K562 (cell line): ENCODE measurements at regions not wholly inside any gene's neighbourhood (a gene's known extent, or its start where the extent isn't known, plus 50 kb on each side); places are given as distances from the start of the nearest gene placed in this dataset.

Source experiments
- ATAC-seq: fragments of 200-7000 bp; cut with Tn5 transposase; 3 replicates; pipeline ENCODE4 v1.9.1; 2020; ENCODE audit warnings: moderate library complexity
- BruUV-seq: library from RNA; stranded (reverse); fragments of 400-500 nt; replicated peaks from 2 replicates; lab custom pipeline; 2021; lab: Mats Ljungman, UMichigan
- CTCF ChIA-PET: fragments of 300-600 bp; formaldehyde crosslinking; extraction: SDS; loops from one replicate; lab custom pipeline; 2021; ENCODE audit warnings: low intra/inter-chr PET ratio; lab: Yijun Ruan, JAX
- POLR2A ChIA-PET: fragments of 300-600, 350-650 bp; sonication (Branson Sonifier 250); formaldehyde crosslinking; extraction: SDS; loops from one replicate; lab custom pipeline; 2021; ENCODE audit warnings: antibody characterized with exemption, inconsistent platforms; lab: Yijun Ruan, JAX
- DNase-seq, 4 experiments: peaks; one replicate each; pipeline versions ENCODE4 v3.0.0 to v3.0.0-alpha.2; 2011 to 2018; ENCODE audit warnings: low spot score in 3 of 4, mixed read lengths in 3 of 4; ENCODE audit errors: extremely low read depth in 1 of 4
- FAIRE-seq: peaks from 2 replicates; lab custom pipeline; 2011; peaks lifted over from hg19 to GRCh38; lab: Jason Lieb, UNC
- H2AFZ ChIP-seq: 2 replicates; pipeline ENCODE4 v1.6.0; 2011; ENCODE audit warnings: low read depth, low read length, control low read depth, inconsistent platforms
- H3K27ac ChIP-seq: fragments of 200-600 bp; 3 replicates; pipeline ENCODE4 v1.8.0; 2011; ENCODE audit warnings: low read depth, mild to moderate bottlenecking, control low read depth, inconsistent platforms, low read length, moderate library complexity, mixed read lengths; ENCODE audit errors: extremely low read depth
- H3K27me3 ChIP-seq, 2 experiments: fragments of 300-600 bp in 1 of 2; 2 replicates in 1 of 2; 3 replicates in 1 of 2; pipeline versions ENCODE4 v1.6.0 to v1.8.0; 2011; ENCODE audit warnings: inconsistent platforms in 2 of 2, low read length in 2 of 2, mild to moderate bottlenecking in 1 of 2, mixed read lengths in 1 of 2, moderate library complexity in 1 of 2; ENCODE audit not compliant: control insufficient read depth in 2 of 2, insufficient read depth in 2 of 2
- H3K36me3 ChIP-seq: fragments of 300-600 bp; 3 replicates; pipeline ENCODE4 v1.8.0; 2011; ENCODE audit warnings: mild to moderate bottlenecking, low read length, inconsistent platforms; ENCODE audit not compliant: control insufficient read depth, insufficient read depth
- H3K4me1 ChIP-seq, 2 experiments: fragments of 200-600 bp in 1 of 2; replicated peaks in 1 of 2; 2 replicates in 1 of 2; 3 replicates in 1 of 2; pipeline versions ENCODE4 v1.5.1 to v1.8.0; 2011; ENCODE audit warnings: inconsistent platforms in 2 of 2, low read length in 2 of 2, mild to moderate bottlenecking in 1 of 2, mixed read lengths in 1 of 2, moderate library complexity in 1 of 2; ENCODE audit not compliant: control insufficient read depth in 2 of 2, insufficient read depth in 2 of 2
- H3K4me2 ChIP-seq: 2 replicates; pipeline ENCODE4 v1.6.1; 2011; ENCODE audit warnings: low read length, control low read depth, inconsistent platforms, mixed read lengths; ENCODE audit not compliant: insufficient read depth
- H3K4me3 ChIP-seq: fragments of 200-600 bp; sonication (generic), shearing (Covaris generic); 2 replicates; pipeline ENCODE4 v1.5.1; 2016; ENCODE audit warnings: control low read depth, inconsistent platforms
- H3K79me2 ChIP-seq: fragments of 200-600 bp; 3 replicates; pipeline ENCODE4 v1.8.0; 2011; ENCODE audit warnings: low read length, inconsistent platforms; ENCODE audit not compliant: control insufficient read depth, insufficient read depth
- H3K9ac ChIP-seq, 2 experiments: 2 replicates each; pipeline versions ENCODE4 v1.6.0 to v1.6.1; 2011; ENCODE audit warnings: low read depth in 2 of 2, low read length in 2 of 2, control low read depth in 1 of 2, inconsistent platforms in 1 of 2, mild to moderate bottlenecking in 1 of 2, mixed read lengths in 1 of 2; ENCODE audit not compliant: insufficient read depth in 1 of 2
- H3K9me1 ChIP-seq: one replicate; pipeline ENCODE4 v1.6.0; 2011; ENCODE audit warnings: inconsistent platforms, mild to moderate bottlenecking, low read length, moderate library complexity; ENCODE audit not compliant: control insufficient read depth, insufficient read depth
- H3K9me3 ChIP-seq: replicated peaks from 2 replicates; pipeline ENCODE4 v1.5.1; 2011; ENCODE audit warnings: low read depth, low read length, inconsistent platforms; ENCODE audit not compliant: control insufficient read depth, insufficient read depth
- H4K20me1 ChIP-seq: replicated peaks from 2 replicates; pipeline ENCODE4 v1.6.1; 2011; ENCODE audit warnings: low read length, inconsistent platforms, mixed read lengths; ENCODE audit not compliant: control insufficient read depth, insufficient read depth
- CUX1 ChIP-seq: fragments of 200-800 bp; sonication (Bioruptor generic); IDR thresholded peaks from 2 replicates; pipeline ENCODE4 v1.6.1; 2016; ENCODE audit warnings: missing genetic modification characterization, missing compliant biosample characterization
- ELF1 ChIP-seq: fragments of 200-800 bp; sonication (Bioruptor generic); IDR thresholded peaks from 2 replicates; pipeline ENCODE4 v1.6.1; 2016; ENCODE audit warnings: missing genetic modification characterization, missing compliant biosample characterization
- ESRRB ChIP-seq: fragments of 250-450 bp; sonication (Bioruptor Pico); IDR thresholded peaks from 2 replicates; pipeline ENCODE4 v1.5.0; 2020; ENCODE audit warnings: mild to moderate bottlenecking, moderate library complexity, borderline replicate concordance
- GTF3C2 ChIP-seq: IDR thresholded peaks from 3 replicates; pipeline ENCODE4 v1.6.1; 2011; ENCODE audit warnings: borderline replicate concordance, mild to moderate bottlenecking, moderate library complexity; ENCODE audit not compliant: insufficient read length; ENCODE audit errors: extremely low read depth
- HIVEP1 ChIP-seq: fragments of 250-450 bp; sonication (Bioruptor Pico); IDR thresholded peaks from 2 replicates; pipeline ENCODE4 v1.4.0; 2020; ENCODE audit warnings: mild to moderate bottlenecking
- HSF4 ChIP-seq: fragments of 250-450 bp; sonication (Bioruptor Pico); IDR thresholded peaks from 2 replicates; pipeline ENCODE4 v2.1.2; 2022; ENCODE audit warnings: mild to moderate bottlenecking, moderate library complexity, borderline replicate concordance
- MEF2D ChIP-seq: conservative IDR thresholded peaks from 2 replicates; pipeline ENCODE4 v1.6.1; 2016; ENCODE audit warnings: low read depth, missing genetic modification characterization, missing compliant biosample characterization
- NFE2 ChIP-seq: IDR thresholded peaks from 2 replicates; pipeline ENCODE4 v1.6.1; 2014; ENCODE audit warnings: antibody characterized with exemption, low read depth
- PML ChIP-seq: IDR thresholded peaks from 2 replicates; pipeline ENCODE4 v1.6.1; 2012; ENCODE audit warnings: low read length, inconsistent platforms
- SP1 ChIP-seq: sonication (generic); formaldehyde crosslinking; IDR thresholded peaks from 2 replicates; pipeline ENCODE4 v1.8.1; 2022; ENCODE audit warnings: mild to moderate bottlenecking, missing genetic modification reagents
- ZBTB11 ChIP-seq, 3 experiments: fragments of 200-800 bp in 1 of 3; fragments of 250-450 bp in 1 of 3; fragments of 450-650 bp in 1 of 3; sonication (Bioruptor Pico) in 1 of 3; sonication (Bioruptor generic) in 1 of 3; formaldehyde crosslinking in 1 of 3; IDR thresholded peaks; 2 replicates each; pipeline versions ENCODE4 v1.6.1 to v1.8.0; 2016 to 2022; ENCODE audit warnings: mild to moderate bottlenecking in 2 of 3, missing genetic modification characterization in 2 of 3, missing compliant biosample characterization in 1 of 3, moderate library complexity in 1 of 3
- WGBS: fragments of 100-300 bp; shearing (Covaris generic); methylation state at CpG from one replicate; pipeline ENCODE4 v1.1.6; 2016; ENCODE audit warnings: low coverage, mixed read lengths; ENCODE audit not compliant: insufficient coverage; ENCODE audit errors: missing lambda C conversion rate; 5-methylcytosine and 5-hydroxymethylcytosine counted together
- in situ Hi-C: fragments of 300-500 bp; cut with MboI; formaldehyde crosslinking; loops from 4 replicates; pipeline ENCODE4 v1.15.0; 2018; ENCODE audit warnings: inconsistent platforms, mixed read lengths
- intact Hi-C: fragments of 100-400 bp; cut with micrococcal nuclease; formaldehyde crosslinking; loops from 2 replicates; pipeline ENCODE4 v1.14.2; 2022

GRCh38 chr3:153614140-153614539 lies 452.1 kb downstream of the RAP2B start:
- Histone ChIP-seq H3K79me2 (no peaks in the 10 kb centered on the region), H3K9ac (no peak overlapping the region), H3K9me3 (no peaks in the 10 kb centered on the region), H3K4me3 (no peak overlapping the region), H3K27me3 (no peaks in the 10 kb centered on the region; a peak in 1 of 5 replicates), H3K9me1 (no peaks in the 10 kb centered on the region), H2AFZ (no peak overlapping the region), H3K27ac (no peak overlapping the region), H3K4me1 (no peaks in the 10 kb centered on the region), H3K4me2 (no peak overlapping the region), H3K36me3 (no peaks in the 10 kb centered on the region), H4K20me1 (no peaks in the 10 kb centered on the region)
- BruUV-seq = no TSS peak
- DNase-seq (no peak), FAIRE-seq (no peak), ATAC-seq (no peak)
- intact Hi-C loops = no loop called here
- ChIA-PET CTCF (no interaction called here), POLR2A (interaction anchor here (0.6 kb wide), 1 partner anchor 10 kb away, joined by 3 read pairs; no protein-coding TSS in a partner anchor)
- WGBS = 0% methylated on average over 1 of the region's 1 CpG
- in situ Hi-C loops = no loop called here
- TF ChIP-seq GTF3C2 = no peak
- TF ChIP-seq ZBTB11 (CRISPR knock-in tag; IDR thresholded peaks at IDR 0.05) = no peak
- no peak for TF ChIP-seq HIVEP1
- TF ChIP-seq CUX1 (CRISPR knock-in tag) = no peak
- TF ChIP-seq HSF4 (CRISPR knock-in tag) = no peak
- no peak for TF ChIP-seq MEF2D (tag)
- no peak for TF ChIP-seq NFE2
- TF ChIP-seq ESRRB (CRISPR knock-in tag) = no peak
- TF ChIP-seq PML = no peak
- TF ChIP-seq SP1 (CRISPR knock-in tag) = no peak
- no peak for TF ChIP-seq ELF1 (tag)
